ENCODE measurements at regions not wholly inside any gene's neighbourhood (a gene's known extent, or its start where the extent isn't known, plus 50 kb on each side); places are given as distances from the start of the nearest gene placed in this dataset.

GRCh38 chr6:19602434-19603013, 234.6 kb upstream of the ID4 start:
- TF ChIP-seq FOXM1 (IDR thresholded peaks at IDR 0.05; ENCODE audit: borderline replicate concordance, low read depth) (no peak), ZBTB7A (IDR thresholded peaks at IDR 0.05; ENCODE audit: low read depth) (no peak), TEAD4 (IDR thresholded peaks at IDR 0.05) (no peak), MAX (IDR thresholded peaks at IDR 0.05) (no peak), EP300 (IDR thresholded peaks at IDR 0.05; ENCODE audit: borderline replicate concordance) (no peak), CREB1 (IDR thresholded peaks at IDR 0.05; ENCODE audit: low read depth) (no peak), TAF1 (IDR thresholded peaks at IDR 0.05; ENCODE audit: low read depth) (no peak), NFIC (IDR thresholded peaks at IDR 0.05) (no peak), USF1 (IDR thresholded peaks at IDR 0.05) (no peak), REST (IDR thresholded peaks at IDR 0.05; ENCODE audit: low read depth) (no peak), CEBPB (IDR thresholded peaks at IDR 0.05) (no peak)

GRCh38 chr6:19603721-19604120, 233.4 kb upstream of the ID4 start:
- TF ChIP-seq TEAD4 (IDR thresholded peaks at IDR 0.05) (no peak), EGR1 (IDR thresholded peaks at IDR 0.05) (no peak)

GRCh38 chr6:19605624-19606023, 231.5 kb upstream of the ID4 start:
- no peak for TF ChIP-seq USF1 (IDR thresholded peaks at IDR 0.05)

- TF ChIP-seq REST (IDR thresholded peaks at IDR 0.05; ENCODE audit: low read depth) (no peak), YY1 (IDR thresholded peaks at IDR 0.05; ENCODE audit: low read depth) (no peak), EGR1 (IDR thresholded peaks at IDR 0.05) (no peak), NFIC (IDR thresholded peaks at IDR 0.05) (no peak), CREB1 (IDR thresholded peaks at IDR 0.05; ENCODE audit: low read depth) (no peak), USF1 (IDR thresholded peaks at IDR 0.05) (no peak), TAF1 (IDR thresholded peaks at IDR 0.05; ENCODE audit: low read depth) (no peak), FOXM1 (IDR thresholded peaks at IDR 0.05; ENCODE audit: borderline replicate concordance, low read depth) (no peak), EP300 (IDR thresholded peaks at IDR 0.05; ENCODE audit: borderline replicate concordance) (no peak), TCF12 (IDR thresholded peaks at IDR 0.05; ENCODE audit: low read depth) (no peak), ZBTB7A (IDR thresholded peaks at IDR 0.05; ENCODE audit: low read depth) (no peak), RAD21 (IDR thresholded peaks at IDR 0.05; ENCODE audit: low read depth) (no peak), CEBPB (IDR thresholded peaks at IDR 0.05) (no peak), TEAD4 (IDR thresholded peaks at IDR 0.05) (no peak), MAX (IDR thresholded peaks at IDR 0.05) (no peak)
Measured at GRCh38 chr6:19608546-19608945, 228.6 kb upstream of the ID4 start.

DNA sequence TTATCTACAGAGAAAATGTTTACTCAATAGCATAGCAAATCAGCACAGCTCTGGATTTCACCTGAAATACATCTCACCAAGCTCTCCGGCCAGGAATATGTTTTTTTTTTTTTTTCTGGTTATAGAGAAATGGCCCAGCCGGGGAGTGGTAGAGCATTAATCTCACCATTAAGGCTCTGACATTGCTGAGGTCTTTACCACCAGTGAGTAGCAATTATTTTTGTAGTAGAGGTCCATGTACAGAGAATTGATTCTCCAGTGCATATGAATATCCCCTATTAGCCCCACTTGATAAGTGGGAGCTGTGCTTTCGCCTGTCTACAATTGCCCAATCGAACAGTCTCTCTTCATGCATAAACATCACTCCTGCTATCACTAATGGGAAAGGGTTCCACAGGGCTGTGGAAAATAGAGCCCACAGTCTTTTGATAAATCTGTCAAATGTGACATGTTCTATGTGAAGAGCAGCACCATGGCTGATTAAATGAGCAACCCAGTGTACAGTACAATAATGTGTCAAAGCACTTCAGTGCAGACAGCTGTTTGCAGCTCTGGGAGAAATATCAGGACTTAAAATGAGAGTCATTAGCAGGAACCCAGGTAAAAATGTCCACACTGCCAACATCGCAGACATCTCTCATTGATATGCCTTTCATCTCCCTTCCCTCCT, 227.1 kb upstream of the ID4 start:
- TF ChIP-seq EGR1 (IDR thresholded peaks at IDR 0.05) = no peak
- no peak for TF ChIP-seq YY1 (IDR thresholded peaks at IDR 0.05; ENCODE audit: low read depth)
- no peak for TF ChIP-seq TCF12 (IDR thresholded peaks at IDR 0.05; ENCODE audit: low read depth)
- no peak for TF ChIP-seq REST (IDR thresholded peaks at IDR 0.05; ENCODE audit: low read depth)
- no peak for TF ChIP-seq USF1 (IDR thresholded peaks at IDR 0.05)
- TF ChIP-seq CEBPB (IDR thresholded peaks at IDR 0.05) = no peak
- TF ChIP-seq TEAD4 (IDR thresholded peaks at IDR 0.05) = no peak
